H1 (cell line): ENCODE measurements at regions not wholly inside any gene's neighbourhood (a gene's known extent, or its start where the extent isn't known, plus 50 kb on each side); places are given as distances from the start of the nearest gene placed in this dataset.

Experiments
- CTCF ChIA-PET: fragments of 300-600 bp; sonication (Branson Sonifier 250); formaldehyde crosslinking; loops from one replicate; lab custom pipeline; 2021; ENCODE audit not compliant: partially characterized antibody; lab: Charles Lee
- POLR2A ChIA-PET: fragments of 300-600 bp; sonication (Branson Sonifier 250); formaldehyde crosslinking; loops from one replicate; lab custom pipeline; 2021; ENCODE audit warnings: inconsistent platforms; ENCODE audit not compliant: partially characterized antibody; lab: Charles Lee
- DNase-seq, 2 experiments: peaks; one replicate each; pipeline versions ENCODE4 v3.0.0 to v3.0.0-alpha.2; 2010 to 2022; ENCODE audit warnings: low spot score in 2 of 2, low read depth in 1 of 2, mixed read lengths in 1 of 2
- FAIRE-seq: peaks from 2 replicates; lab custom pipeline; 2011; peaks lifted over from hg19 to GRCh38; lab: Jason Lieb, UNC
- H2AFZ ChIP-seq: 2 replicates; pipeline ENCODE4 v1.8.1; 2012; ENCODE audit warnings: low read length, inconsistent platforms
- H2AK5ac ChIP-seq: 2 replicates; pipeline ENCODE4 v1.6.1; 2013; ENCODE audit warnings: low read depth, low read length
- H2BK120ac ChIP-seq: replicated peaks from 2 replicates; pipeline ENCODE3; 2013; ENCODE audit warnings: low read depth, low read length, inconsistent platforms
- H2BK12ac ChIP-seq: 2 replicates; pipeline ENCODE4 v1.6.1; 2013; ENCODE audit warnings: low read depth, low read length
- H2BK15ac ChIP-seq: 2 replicates; pipeline ENCODE4 v1.6.1; 2013; ENCODE audit warnings: low read length
- H2BK20ac ChIP-seq: 2 replicates; pipeline ENCODE4 v1.6.1; 2013; ENCODE audit warnings: low read length
- H2BK5ac ChIP-seq: 2 replicates; pipeline ENCODE4 v1.6.1; 2013; ENCODE audit warnings: low read depth, low read length
- H3K14ac ChIP-seq: 2 replicates; pipeline ENCODE4 v1.6.1; 2013; ENCODE audit warnings: inconsistent platforms; ENCODE audit not compliant: insufficient read length
- H3K18ac ChIP-seq: 2 replicates; pipeline ENCODE4 v1.6.1; 2013; ENCODE audit warnings: low read length; ENCODE audit errors: extremely low read depth
- H3K23ac ChIP-seq: 2 replicates; pipeline ENCODE4 v1.6.1; 2013; ENCODE audit warnings: inconsistent platforms; ENCODE audit not compliant: insufficient read length
- H3K23me2 ChIP-seq: 2 replicates; pipeline ENCODE4 v1.6.1; 2013; ENCODE audit warnings: low read depth, low read length
- H3K27ac ChIP-seq: 2 replicates; pipeline ENCODE4 v1.6.1; 2011; ENCODE audit warnings: low read depth, low read length, inconsistent platforms
- H3K27me3 ChIP-seq, 4 experiments: replicated peaks in 1 of 4; 1 replicate in 1 of 4; 2 replicates in 3 of 4; pipeline versions ENCODE4 v1.6.1 to v1.8.1; 2011 to 2013; ENCODE audit warnings: low read length in 3 of 4, mild to moderate bottlenecking in 3 of 4, inconsistent platforms in 2 of 4, mixed read lengths in 2 of 4, moderate library complexity in 1 of 4; ENCODE audit not compliant: control insufficient read depth in 3 of 4, insufficient read depth in 3 of 4; ENCODE audit errors: extremely low read depth in 1 of 4
- H3K36me3 ChIP-seq, 4 experiments: 2 replicates each; pipeline versions ENCODE4 v1.6.1 to v1.8.1; 2011 to 2013; ENCODE audit warnings: mild to moderate bottlenecking in 4 of 4, low read length in 3 of 4, moderate library complexity in 2 of 4, control low read depth in 1 of 4, inconsistent platforms in 1 of 4; ENCODE audit not compliant: insufficient read depth in 4 of 4, control insufficient read depth in 2 of 4
- H3K4ac ChIP-seq: replicated peaks from 2 replicates; pipeline ENCODE3; 2013; ENCODE audit warnings: low read length, low read depth, mixed read lengths, inconsistent platforms; ENCODE audit not compliant: insufficient read length
- H3K4me1 ChIP-seq, 4 experiments: replicated peaks in 1 of 4; 1 replicate in 1 of 4; 2 replicates in 3 of 4; pipeline versions ENCODE4 v1.6.1 to v1.8.1; 2011 to 2013; ENCODE audit warnings: low read length in 3 of 4, inconsistent platforms in 2 of 4, mixed read lengths in 1 of 4; ENCODE audit not compliant: insufficient read depth in 4 of 4, control insufficient read depth in 3 of 4
- H3K4me2 ChIP-seq, 2 experiments: 2 replicates each; pipeline versions ENCODE4 v1.6.1 to v1.8.1; 2011 to 2013; ENCODE audit warnings: low read depth in 2 of 2, low read length in 2 of 2, control low read depth in 1 of 2, inconsistent platforms in 1 of 2, mild to moderate bottlenecking in 1 of 2; ENCODE audit not compliant: insufficient read depth in 1 of 2
- H3K4me3 ChIP-seq, 4 experiments: fragments of 200-600, 300-600 bp in 1 of 4; sonication (generic), shearing (Covaris generic), sonication (Bioruptor Twin) in 1 of 4; 2 replicates each; pipeline versions ENCODE4 v1.5.1 to v1.8.1; 2011 to 2016; ENCODE audit warnings: low read length in 4 of 4, low read depth in 3 of 4, control low read depth in 2 of 4, inconsistent platforms in 2 of 4, mild to moderate bottlenecking in 2 of 4, mixed read lengths in 1 of 4, moderate library complexity in 1 of 4; ENCODE audit not compliant: insufficient read depth in 2 of 4; ENCODE audit errors: extremely low read depth in 1 of 4
- H3K56ac ChIP-seq: replicated peaks from 2 replicates; pipeline ENCODE3; 2013; ENCODE audit warnings: low read depth, mild to moderate bottlenecking, mixed read lengths, low read length, inconsistent platforms; ENCODE audit not compliant: insufficient read length
- H3K79me1 ChIP-seq: 2 replicates; pipeline ENCODE4 v1.6.1; 2013; ENCODE audit warnings: low read depth, low read length, control low read depth
- H3K79me2 ChIP-seq, 2 experiments: 2 replicates each; pipeline versions ENCODE4 v1.6.1 to v1.8.1; 2012 to 2013; ENCODE audit warnings: low read length in 2 of 2, mild to moderate bottlenecking in 2 of 2, inconsistent platforms in 1 of 2; ENCODE audit not compliant: insufficient read depth in 2 of 2, control insufficient read depth in 1 of 2
- H3K9ac ChIP-seq, 4 experiments: replicated peaks in 1 of 4; 1 replicate in 1 of 4; 2 replicates in 3 of 4; pipeline versions ENCODE4 v1.6.1 to v1.8.1; 2011 to 2013; ENCODE audit warnings: low read depth in 3 of 4, low read length in 3 of 4, control low read depth in 2 of 4, mild to moderate bottlenecking in 2 of 4, moderate library complexity in 2 of 4, inconsistent platforms in 1 of 4; ENCODE audit errors: extremely low read depth in 1 of 4
- H3K9me3 ChIP-seq, 2 experiments: 2 replicates each; pipeline versions ENCODE4 v1.6.1 to v1.8.1; 2012 to 2013; ENCODE audit warnings: mild to moderate bottlenecking in 2 of 2, moderate library complexity in 2 of 2, control low read depth in 1 of 2, inconsistent platforms in 1 of 2, low read depth in 1 of 2, low read length in 1 of 2, mixed read lengths in 1 of 2; ENCODE audit not compliant: insufficient read depth in 2 of 2
- H4K20me1 ChIP-seq, 2 experiments: replicated peaks in 1 of 2; 2 replicates each; pipeline versions ENCODE3 to v1.8.1; 2011 to 2013; ENCODE audit warnings: inconsistent platforms in 2 of 2, low read length in 2 of 2, mild to moderate bottlenecking in 1 of 2; ENCODE audit not compliant: insufficient read depth in 2 of 2, control insufficient read depth in 1 of 2
- H4K5ac ChIP-seq: 2 replicates; pipeline ENCODE4 v1.6.1; 2013; ENCODE audit warnings: low read length, low read depth, mixed read lengths, inconsistent platforms; ENCODE audit not compliant: insufficient read length
- H4K8ac ChIP-seq: 2 replicates; pipeline ENCODE4 v1.8.0; 2013; ENCODE audit warnings: mild to moderate bottlenecking, moderate library complexity, low read length, inconsistent platforms; ENCODE audit not compliant: insufficient read depth; ENCODE audit errors: extremely low read depth
- H4K91ac ChIP-seq: replicated peaks from 2 replicates; pipeline ENCODE3; 2013; ENCODE audit warnings: low read length, mixed read lengths, inconsistent platforms; ENCODE audit not compliant: insufficient read length
- CHD1 ChIP-seq: IDR thresholded peaks from 2 replicates; pipeline ENCODE4 v1.6.1; 2012; ENCODE audit warnings: low read depth, low read length, improper control_type of control experiment
- CHD2 ChIP-seq: IDR thresholded peaks from 2 replicates; pipeline ENCODE4 v1.6.1; 2012; ENCODE audit warnings: low read length, improper control_type of control experiment
- CTBP2 ChIP-seq: IDR thresholded peaks from 2 replicates; pipeline ENCODE4 v1.7.0; 2011; ENCODE audit warnings: borderline replicate concordance, mild to moderate bottlenecking, moderate library complexity, mixed read lengths, low read length; ENCODE audit not compliant: insufficient read depth, insufficient read length
- RNF2 ChIP-seq: fragments of 200-900, 300-1000 bp; sonication (generic); IDR thresholded peaks from 2 replicates; pipeline ENCODE4 v1.7.1; 2016; ENCODE audit warnings: borderline replicate concordance, low read depth, mild to moderate bottlenecking, antibody characterized with exemption, low read length; ENCODE audit not compliant: poor library complexity, severe bottlenecking; ENCODE audit errors: missing control alignments
- SP2 ChIP-seq: IDR thresholded peaks from 2 replicates; pipeline ENCODE4 v1.6.1; 2012; ENCODE audit warnings: mild to moderate bottlenecking, low read length, inconsistent platforms
- SRF ChIP-seq: IDR thresholded peaks from 2 replicates; pipeline ENCODE4 v1.6.1; 2011; ENCODE audit warnings: mild to moderate bottlenecking, low read depth, low read length, moderate library complexity
- TBP ChIP-seq: IDR thresholded peaks from 2 replicates; pipeline ENCODE4 v1.6.1; 2011; ENCODE audit warnings: low read depth, low read length, improper control_type of control experiment
- TEAD4 ChIP-seq: IDR thresholded peaks from 2 replicates; pipeline ENCODE4 v1.6.1; 2012; ENCODE audit warnings: low read depth, low read length, inconsistent platforms, mixed read lengths
- WGBS, 2 experiments: shearing (Covaris generic) in 1 of 2; methylation state at CpG; one replicate each; pipeline versions ENCODE4 v1.1.6 to v1.1.7; 2013 to 2015; ENCODE audit warnings: low lambda C conversion rate in 2 of 2, mixed read lengths in 2 of 2, inconsistent platforms in 1 of 2, low coverage in 1 of 2, missing lambda C conversion rate in 1 of 2; ENCODE audit not compliant: insufficient replicate concordance in 2 of 2, insufficient coverage in 1 of 2, insufficient read length in 1 of 2; ENCODE audit errors: extremely low coverage in 1 of 2, missing lambda C conversion rate in 1 of 2; 5-methylcytosine and 5-hydroxymethylcytosine counted together

GRCh38 chr12:45627407-45628069 lies 102.0 kb upstream of the ARID2 start:
- Histone ChIP-seq H3K4me2 (no peak overlapping the region), H3K79me1 (no peaks in the 10 kb centered on the region), H3K14ac (no peak overlapping the region), H3K9ac (no peak overlapping the region), H4K20me1 (no peaks in the 10 kb centered on the region), H2BK20ac (no peak overlapping the region), H3K4me1 (no peaks in the 10 kb centered on the region; a peak in 1 of 7 replicates), H4K5ac (no peak overlapping the region), H3K27ac (no peak overlapping the region), H3K79me2 (no peaks in the 10 kb centered on the region), H3K23me2 (no peaks in the 10 kb centered on the region), H3K23ac (no peak overlapping the region), H3K18ac (no peak overlapping the region), H2BK15ac (no peak overlapping the region), H4K8ac (no peak overlapping the region), H4K91ac (no peak overlapping the region), H2BK5ac (no peak overlapping the region), H3K27me3 (no peaks in the 10 kb centered on the region), H3K4me3 (no peak overlapping the region), H3K56ac (no peak overlapping the region), H3K4ac (no peak overlapping the region), H2BK120ac (no peak overlapping the region), H3K9me3 (no peaks in the 10 kb centered on the region), H2AK5ac (no peak overlapping the region), H3K36me3 (no peaks in the 10 kb centered on the region), H2AFZ (peak overlapping the region; percentile 79; the same call in 1 of the 2 replicates), H2BK12ac (no peak overlapping the region)
- no peak for TF ChIP-seq SP2
- TF ChIP-seq RNF2: no peak
- no peak for TF ChIP-seq CHD2
- no peak for TF ChIP-seq TEAD4
- TF ChIP-seq CTBP2: no peak
- TF ChIP-seq TBP: no peak
- no peak for TF ChIP-seq CHD1
- no peak for TF ChIP-seq SRF
- ChIA-PET POLR2A (no interaction called here), CTCF (interaction anchor here (0.6 to 1.5 kb wide), 4 partner anchors 21 to 76 kb away, joined by 3 read pairs; no protein-coding TSS in a partner anchor)
- DNase-seq: no peak
- no peak for FAIRE-seq
- 80% methylated on average over 6 of the region's 6 CpGs; no CpG with 5 or more reads in 1 of the 2 experiments for WGBS, 2 experiments
